Panc1 (cell line): ENCODE measurements at regions not wholly inside any gene's neighbourhood (a gene's known extent, or its start where the extent isn't known, plus 50 kb on each side); places are given as distances from the start of the nearest gene placed in this dataset.

Experiments used
- ATAC-seq: fragments of 200-7000 bp; cut with Tn5 transposase; 2 replicates; pipeline ENCODE4 v1.9.1; 2020; ENCODE audit warnings: mild to moderate bottlenecking, moderate library complexity
- BruUV-seq: library from RNA; stranded (reverse); fragments of 400-500 nt; replicated peaks from 2 replicates; lab custom pipeline; 2021; lab: Mats Ljungman, UMichigan
- CTCF ChIA-PET: fragments of 300-600 bp; sonication (Branson Sonifier 250); formaldehyde crosslinking; loops from one replicate; lab custom pipeline; 2022; ENCODE audit warnings: antibody characterized with exemption; lab: Charles Lee
- POLR2A ChIA-PET: fragments of 300-600 bp; sonication (Branson Sonifier 250); formaldehyde crosslinking; loops from one replicate; lab custom pipeline; 2022; ENCODE audit warnings: antibody characterized with exemption; lab: Charles Lee
- DNase-seq: peaks from one replicate; pipeline ENCODE4 v3.0.0-alpha.2; 2010; ENCODE audit warnings: low read depth, low spot score
- H3K27ac ChIP-seq: 2 replicates; pipeline ENCODE4 v1.5.1; 2011; ENCODE audit warnings: mild to moderate bottlenecking, low read length, inconsistent platforms
- H3K27me3 ChIP-seq: fragments of 200-500 bp; sonication (Bioruptor generic); 2 replicates; pipeline ENCODE4 v1.6.0; 2014; ENCODE audit warnings: low read length, inconsistent platforms; ENCODE audit not compliant: control insufficient read depth, insufficient read depth
- H3K36me3 ChIP-seq: fragments of 200-500 bp; sonication (Bioruptor generic); 2 replicates; pipeline ENCODE4 v1.5.1; 2014; ENCODE audit warnings: inconsistent platforms, mild to moderate bottlenecking, low read length, moderate library complexity; ENCODE audit not compliant: control insufficient read depth, insufficient read depth
- H3K4me1 ChIP-seq: 2 replicates; pipeline ENCODE4 v1.5.1; 2011; ENCODE audit warnings: inconsistent platforms, mild to moderate bottlenecking, low read length, moderate library complexity; ENCODE audit not compliant: control insufficient read depth, insufficient read depth
- H3K4me3 ChIP-seq, 2 experiments: 2 replicates each; pipeline ENCODE4 v1.5.1; 2011 to 2012; ENCODE audit warnings: low read depth in 2 of 2, low read length in 2 of 2, mild to moderate bottlenecking in 2 of 2, inconsistent platforms in 1 of 2, moderate library complexity in 1 of 2
- H3K9me3 ChIP-seq: fragments of 200-500 bp; sonication (Bioruptor generic); 2 replicates; pipeline ENCODE4 v1.5.1; 2014; ENCODE audit warnings: low read depth, mild to moderate bottlenecking, inconsistent platforms, low read length, moderate library complexity; ENCODE audit not compliant: control insufficient read depth, insufficient read depth
- CTCF ChIP-seq: fragments of 450-650 bp; IDR thresholded peaks from 2 replicates; pipeline ENCODE4 v1.5.1; 2017; ENCODE audit warnings: mild to moderate bottlenecking
- POLR2AphosphoS5 ChIP-seq: IDR thresholded peaks from 2 replicates; pipeline ENCODE4 v1.6.1; 2012; ENCODE audit warnings: mild to moderate bottlenecking, low read depth, low read length, moderate library complexity
- REST ChIP-seq, 2 experiments: IDR thresholded peaks; 2 replicates each; pipeline ENCODE4 v1.6.1; 2011 to 2012; ENCODE audit warnings: low read depth in 2 of 2, control low read depth in 1 of 2, low read length in 1 of 2, mild to moderate bottlenecking in 1 of 2, moderate library complexity in 1 of 2; ENCODE audit not compliant: insufficient read depth in 1 of 2
- SIN3A ChIP-seq: IDR thresholded peaks from 2 replicates; pipeline ENCODE4 v1.6.1; 2012; ENCODE audit warnings: low read depth, mild to moderate bottlenecking, low read length, moderate library complexity, borderline replicate concordance; ENCODE audit not compliant: insufficient read depth
- TCF7L2 ChIP-seq: IDR thresholded peaks from 2 replicates; pipeline ENCODE4 v1.6.1; 2011; ENCODE audit warnings: mild to moderate bottlenecking, low read depth, low read length, inconsistent platforms
- in situ Hi-C: cut with HindIII; loops from 2 replicates; pipeline ENCODE4 v1.10.0; 2016; ENCODE audit warnings: low sequenced_read_pairs, low pct_unique_long_range_greater_than_20kb
- intact Hi-C: fragments of 100-400 bp; cut with micrococcal nuclease; formaldehyde crosslinking; loops from one replicate; pipeline ENCODE4 v1.10.0; 2022; ENCODE audit not compliant: unreplicated experiment

- in situ Hi-C loops: no loop called here
- ATAC-seq (no peak), DNase-seq (no peak)
- ChIA-PET POLR2A (no interaction called here), CTCF (no interaction called here)
- TF ChIP-seq POLR2AphosphoS5 (no peak), TCF7L2 (no peak), SIN3A (no peak), CTCF (no peak), REST (IDR thresholded peaks at IDR 0.05; ENCODE audit: insufficient read depth in 1 of 2, low read depth in 2 of 2, low read length in 1 of 2) (no peak)
- BruUV-seq: no TSS peak
- Histone ChIP-seq H3K36me3 (no peaks in the 10 kb centered on the region), H3K4me3 (no peak overlapping the region), H3K27me3 (0 out of 2 replicates have a peak, but pooled peaks cover 2% of the 10 kb centered on the region), H3K27ac (no peak overlapping the region), H3K9me3 (no peaks in the 10 kb centered on the region), H3K4me1 (no peaks in the 10 kb centered on the region)
- intact Hi-C loops: no loop called here
Observed at GRCh38 chr6:149267513-149268043, 49.9 kb upstream of the TAB2 start.
